ENCODE measurements at regions not wholly inside any gene's neighbourhood (a gene's known extent, or its start where the extent isn't known, plus 50 kb on each side); places are given as distances from the start of the nearest gene placed in this dataset.

GRCh38 chr4:57492251-57492878 is 382.2 kb upstream of the IGFBP7 start:
- DNase-seq (ENCODE audit: low spot score): peak; percentile 14

- DNase-seq (ENCODE audit: low spot score): no peak
Measured at GRCh38 chr4:57491388-57491787, 381.2 kb upstream of the IGFBP7 start.

- DNase-seq (ENCODE audit: low spot score): peak; percentile 41
Measured at GRCh38 chr4:57490520-57491255, 380.5 kb upstream of the IGFBP7 start.

GRCh38 chr4:57488366-57489162 is 378.4 kb upstream of the IGFBP7 start:
- DNase-seq (ENCODE audit: low spot score): no peak

- DNase-seq (ENCODE audit: low spot score): no peak
Measured at GRCh38 chr4:57475424-57475823, 365.2 kb upstream of the IGFBP7 start.

GRCh38 chr4:57465321-57466056 is 355.3 kb upstream of the IGFBP7 start:
- no peak for DNase-seq (ENCODE audit: low spot score)

- no peak for DNase-seq (ENCODE audit: low spot score)
Measured at GRCh38 chr4:57462843-57463242, 352.7 kb upstream of the IGFBP7 start.

GRCh38 chr4:57460967-57461366 is 350.8 kb upstream of the IGFBP7 start:
- no peak for DNase-seq (ENCODE audit: low spot score)

- DNase-seq (ENCODE audit: low spot score): no peak
Measured at GRCh38 chr4:57448901-57449300, 338.7 kb upstream of the IGFBP7 start.

- no peak for DNase-seq (ENCODE audit: low spot score)
Measured at GRCh38 chr4:57448452-57448851, 338.3 kb upstream of the IGFBP7 start.

- no peak for DNase-seq (ENCODE audit: low spot score)
Measured at GRCh38 chr4:57446266-57446665, 336.1 kb upstream of the IGFBP7 start.

GRCh38 chr4:57445686-57446085 is 335.5 kb upstream of the IGFBP7 start:
- DNase-seq (ENCODE audit: low spot score): no peak

GRCh38 chr4:57444671-57445070 is 334.5 kb upstream of the IGFBP7 start:
- DNase-seq (ENCODE audit: low spot score): no peak

- no peak for DNase-seq (ENCODE audit: low spot score)
Measured at GRCh38 chr4:57443787-57444186, 333.6 kb upstream of the IGFBP7 start.

GRCh38 chr4:57443308-57443707 is 333.1 kb upstream of the IGFBP7 start:
- no peak for DNase-seq (ENCODE audit: low spot score)

GRCh38 chr4:57442831-57443291 is 332.7 kb upstream of the IGFBP7 start:
- peak; percentile 32 for DNase-seq (ENCODE audit: low spot score)

- no peak for DNase-seq (ENCODE audit: low spot score)
Measured at GRCh38 chr4:57442241-57442640, 332.1 kb upstream of the IGFBP7 start.

GRCh38 chr4:57437649-57438048 is 327.5 kb upstream of the IGFBP7 start:
- DNase-seq (ENCODE audit: low spot score): no peak

GRCh38 chr4:57435300-57435699 is 325.1 kb upstream of the IGFBP7 start:
- DNase-seq (ENCODE audit: low spot score): no peak

- no peak for DNase-seq (ENCODE audit: low spot score)
Measured at GRCh38 chr4:57430726-57431125, 320.5 kb upstream of the IGFBP7 start.

GRCh38 chr4:57426779-57427395 is 316.7 kb upstream of the IGFBP7 start:
- DNase-seq (ENCODE audit: low spot score): peak; percentile 68
